ENCODE measurements at regions not wholly inside any gene's neighbourhood (a gene's known extent, or its start where the extent isn't known, plus 50 kb on each side); places are given as distances from the start of the nearest gene placed in this dataset.

GRCh38 chr4:157961229-157961990, 211.4 kb downstream of the GASK1B start:
- Histone ChIP-seq H3K4me1 (replicated peaks) (no peaks in the 10 kb centered on the region), H3K36me3 (no peaks in the 10 kb centered on the region), H3K4me3 (no peak overlapping the region), H3K9me3 (no peaks in the 10 kb centered on the region), H3K27me3 (replicated peaks; ENCODE audit: insufficient read depth) (no peaks in the 10 kb centered on the region), H3K27ac (no peak overlapping the region)
- WGBS, result 51% methylated on average over 2 of the region's 2 CpGs
- DNase-seq (ENCODE audit: low spot score), result no peak
- intact Hi-C loops (cut with DNase I), result no loop called here
- TF ChIP-seq, protein P1, sequence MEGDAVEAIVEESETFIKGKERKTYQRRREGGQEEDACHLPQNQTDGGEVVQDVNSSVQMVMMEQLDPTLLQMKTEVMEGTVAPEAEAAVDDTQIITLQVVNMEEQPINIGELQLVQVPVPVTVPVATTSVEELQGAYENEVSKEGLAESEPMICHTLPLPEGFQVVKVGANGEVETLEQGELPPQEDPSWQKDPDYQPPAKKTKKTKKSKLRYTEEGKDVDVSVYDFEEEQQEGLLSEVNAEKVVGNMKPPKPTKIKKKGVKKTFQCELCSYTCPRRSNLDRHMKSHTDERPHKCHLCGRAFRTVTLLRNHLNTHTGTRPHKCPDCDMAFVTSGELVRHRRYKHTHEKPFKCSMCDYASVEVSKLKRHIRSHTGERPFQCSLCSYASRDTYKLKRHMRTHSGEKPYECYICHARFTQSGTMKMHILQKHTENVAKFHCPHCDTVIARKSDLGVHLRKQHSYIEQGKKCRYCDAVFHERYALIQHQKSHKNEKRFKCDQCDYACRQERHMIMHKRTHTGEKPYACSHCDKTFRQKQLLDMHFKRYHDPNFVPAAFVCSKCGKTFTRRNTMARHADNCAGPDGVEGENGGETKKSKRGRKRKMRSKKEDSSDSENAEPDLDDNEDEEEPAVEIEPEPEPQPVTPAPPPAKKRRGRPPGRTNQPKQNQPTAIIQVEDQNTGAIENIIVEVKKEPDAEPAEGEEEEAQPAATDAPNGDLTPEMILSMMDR (IDR thresholded peaks at IDR 0.05), result no peak
- no peak for TF ChIP-seq POLR2A (IDR thresholded peaks at IDR 0.05)

DNA sequence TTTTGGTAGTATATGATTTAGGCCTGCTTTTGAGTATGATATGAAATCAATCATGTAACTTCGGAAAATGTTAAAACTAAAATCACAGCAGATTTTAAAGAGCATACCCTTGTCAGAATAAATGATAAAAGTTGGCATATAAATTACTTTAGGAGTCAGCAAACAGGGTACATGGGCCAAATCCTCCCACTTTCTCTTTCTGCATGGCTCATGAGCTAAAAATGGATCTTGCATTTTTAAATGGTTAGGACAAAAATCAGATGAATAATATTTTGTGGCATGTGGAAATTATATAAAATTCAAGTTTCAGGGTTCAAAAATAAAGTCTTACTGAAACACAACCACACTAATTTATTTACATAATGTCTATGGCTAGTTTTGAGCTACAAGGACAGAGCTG, 214.9 kb downstream of the GASK1B start:
- Histone ChIP-seq H3K27me3 (replicated peaks; ENCODE audit: insufficient read depth) (no peaks in the 10 kb centered on the region), H3K9me3 (no peaks in the 10 kb centered on the region), H3K27ac (no peak overlapping the region), H3K36me3 (no peaks in the 10 kb centered on the region), H3K4me1 (replicated peaks) (no peaks in the 10 kb centered on the region), H3K4me3 (no peak overlapping the region)
- no peak for TF ChIP-seq POLR2AphosphoS5 (IDR thresholded peaks at IDR 0.05)
- no peak for TF ChIP-seq POLR2A (IDR thresholded peaks at IDR 0.05)
- TF ChIP-seq, protein P1 (IDR thresholded peaks at IDR 0.05), result no peak
- intact Hi-C loops (cut with DNase I), result no loop called here
- WGBS, result 94% methylated on average over 1 of the region's 1 CpG
- no peak for DNase-seq (ENCODE audit: low spot score)

DNA sequence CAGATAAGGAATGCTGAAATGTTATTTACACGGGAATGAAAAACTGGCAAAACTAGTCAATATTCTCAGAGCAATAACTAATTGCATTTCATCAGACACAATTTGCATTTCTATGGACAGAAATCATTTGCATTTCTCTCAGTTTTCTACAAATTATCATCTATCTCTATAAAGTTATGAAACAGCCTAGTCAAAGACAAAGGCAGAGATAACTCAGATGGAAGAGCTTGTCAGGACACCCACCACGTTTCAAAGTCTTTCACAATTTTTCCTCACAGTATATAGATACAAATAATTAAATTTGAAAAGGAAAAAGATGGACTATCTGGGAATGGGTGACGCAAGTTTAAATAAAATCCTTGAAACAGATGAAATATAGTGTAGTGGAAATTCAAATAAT, 230.8 kb downstream of the GASK1B start:
- TF ChIP-seq POLR2AphosphoS5 (IDR thresholded peaks at IDR 0.05) (no peak), POLR2A (IDR thresholded peaks at IDR 0.05) (no peak)
- TF ChIP-seq, protein P1 (IDR thresholded peaks at IDR 0.05), result no peak
- Histone ChIP-seq H3K9me3 (no peaks in the 10 kb centered on the region), H3K4me1 (replicated peaks) (no peaks in the 10 kb centered on the region), H3K4me3 (no peak overlapping the region), H3K27me3 (replicated peaks; ENCODE audit: insufficient read depth) (no peaks in the 10 kb centered on the region), H3K36me3 (no peaks in the 10 kb centered on the region), H3K27ac (no peak overlapping the region)
- 19% methylated on average over 3 of the region's 3 CpGs for WGBS
- intact Hi-C loops (cut with DNase I), result no loop called here
- DNase-seq (ENCODE audit: low spot score), result no peak

- intact Hi-C loops (cut with DNase I), result no loop called here
- Histone ChIP-seq H3K36me3 (no peaks in the 10 kb centered on the region), H3K27ac (no peak overlapping the region), H3K4me3 (no peak overlapping the region), H3K9me3 (no peaks in the 10 kb centered on the region), H3K4me1 (replicated peaks) (no peaks in the 10 kb centered on the region), H3K27me3 (replicated peaks; ENCODE audit: insufficient read depth) (no peaks in the 10 kb centered on the region)
- DNase-seq (ENCODE audit: low spot score), result no peak
- TF ChIP-seq, protein P1 (IDR thresholded peaks at IDR 0.05), result no peak
- TF ChIP-seq POLR2AphosphoS5 (IDR thresholded peaks at IDR 0.05) (no peak), POLR2A (IDR thresholded peaks at IDR 0.05) (no peak)
- WGBS, result 27% methylated on average over 2 of the region's 2 CpGs
Measured at GRCh38 chr4:157934151-157934550, 238.7 kb downstream of the GASK1B start.

- no peaks in the 10 kb centered on the region for H3K27me3 ChIP-seq (replicated peaks; ENCODE audit: insufficient read depth)
- H3K9me3 ChIP-seq, result no peaks in the 10 kb centered on the region
- no peaks in the 10 kb centered on the region for H3K36me3 ChIP-seq
- WGBS, result 89% methylated on average over 1 of the region's 1 CpG
- intact Hi-C loops (cut with DNase I), result no loop called here
- no peak for DNase-seq (ENCODE audit: low spot score)
- no peak overlapping the region for H3K27ac ChIP-seq
- no peaks in the 10 kb centered on the region for H3K4me1 ChIP-seq (replicated peaks)
- TF ChIP-seq POLR2AphosphoS5 (IDR thresholded peaks at IDR 0.05) (no peak), POLR2A (IDR thresholded peaks at IDR 0.05) (no peak)
- TF ChIP-seq, protein P1 (IDR thresholded peaks at IDR 0.05), result no peak
- no peak overlapping the region for H3K4me3 ChIP-seq
Measured at GRCh38 chr4:157932936-157933335, 239.9 kb downstream of the GASK1B start.

Measured in prostate gland (tissue), 2 donors.